Right lobe of liver (tissue), 4 donors: ENCODE measurements at regions not wholly inside any gene's neighbourhood (a gene's known extent, or its start where the extent isn't known, plus 50 kb on each side); places are given as distances from the start of the nearest gene placed in this dataset.

ENCODE experiments used
- CTCF ChIP-seq, 4 donors: fragments of 200-600 bp in 3 of 4; fragments of 450-650 bp in 1 of 4; IDR thresholded peaks; one replicate each; pipeline versions ENCODE4 v1.5.1 to v1.8.0; 2016 to 2022; ENCODE audit warnings: antibody characterized with exemption in 4 of 4, mild to moderate bottlenecking in 2 of 4
- POLR2A ChIP-seq: fragments of 450-650 bp; IDR thresholded peaks from one replicate; pipeline ENCODE4 v1.6.1; 2017; ENCODE audit warnings: antibody characterized with exemption, mild to moderate bottlenecking
- donor health status: DM: no; HTN: no; CAD: no.
- donor health status: DM: no; HTN: no; CAD: no.
- donor health status: DM: no; HTN: yes; CAD: no.

- no peak for TF ChIP-seq POLR2A
- TF ChIP-seq CTCF (IDR thresholded peaks at IDR 0.05), result no peak
Observed at GRCh38 chr7:46150202-46150601, 229.1 kb upstream of the IGFBP3 start.
